Stimulated activated CD4-positive, alpha-beta T cell treated with anti-CD3 and anti-CD28 coated beads, Interleukin-12 subunit alpha, Interleukin-12 subunit beta, amount 100 ng/mL, for 4 hours (primary cell): ENCODE measurements at regions not wholly inside any gene's neighbourhood (a gene's known extent, or its start where the extent isn't known, plus 50 kb on each side); places are given as distances from the start of the nearest gene placed in this dataset.

Experiments
- DNase-seq: peaks from one replicate; pipeline ENCODE4 v3.0.0-alpha.2; 2020

DNA sequence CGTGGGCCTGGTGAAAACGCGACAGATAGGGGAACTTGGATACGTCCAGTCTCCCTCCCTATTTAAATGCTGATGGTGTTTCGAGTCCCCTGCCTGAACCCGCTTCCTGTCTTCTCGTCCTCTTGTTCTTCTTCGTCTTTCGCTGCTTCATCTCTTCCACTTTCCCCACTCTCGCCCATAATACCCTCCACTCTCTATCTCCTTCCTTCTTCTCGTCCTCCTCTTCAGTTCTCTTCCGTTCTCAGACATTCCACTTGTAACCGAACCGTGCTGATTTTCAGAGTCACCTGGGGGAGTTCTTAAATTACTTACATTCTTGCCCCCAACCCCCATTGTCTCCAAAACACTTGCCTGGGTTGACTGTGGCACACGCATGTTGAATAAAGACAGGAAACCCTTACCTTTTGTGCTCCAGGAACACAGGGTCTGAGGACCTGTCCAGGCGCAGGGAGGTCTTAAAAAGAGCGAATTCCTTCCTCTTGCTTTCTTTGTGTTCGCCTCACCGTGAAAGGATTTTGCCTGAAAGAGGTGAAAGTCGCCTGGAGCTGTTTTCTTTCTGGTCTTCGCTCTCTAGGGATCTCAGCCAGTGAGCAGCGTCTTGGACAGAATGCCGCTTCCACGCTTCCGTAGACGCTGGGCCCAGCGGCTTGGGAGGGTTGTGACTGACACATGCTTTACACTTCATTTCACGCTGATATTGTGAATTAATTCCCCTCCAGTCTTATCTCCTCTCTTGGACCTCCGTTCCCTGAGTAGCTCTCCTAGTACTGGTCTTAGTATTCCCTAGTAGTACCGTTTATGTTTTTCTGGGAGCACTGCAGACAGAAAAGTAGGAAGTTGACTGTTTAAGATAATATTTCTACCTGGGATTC is 184.0 kb downstream of the GPX5 start:
- no peak for DNase-seq

DNA sequence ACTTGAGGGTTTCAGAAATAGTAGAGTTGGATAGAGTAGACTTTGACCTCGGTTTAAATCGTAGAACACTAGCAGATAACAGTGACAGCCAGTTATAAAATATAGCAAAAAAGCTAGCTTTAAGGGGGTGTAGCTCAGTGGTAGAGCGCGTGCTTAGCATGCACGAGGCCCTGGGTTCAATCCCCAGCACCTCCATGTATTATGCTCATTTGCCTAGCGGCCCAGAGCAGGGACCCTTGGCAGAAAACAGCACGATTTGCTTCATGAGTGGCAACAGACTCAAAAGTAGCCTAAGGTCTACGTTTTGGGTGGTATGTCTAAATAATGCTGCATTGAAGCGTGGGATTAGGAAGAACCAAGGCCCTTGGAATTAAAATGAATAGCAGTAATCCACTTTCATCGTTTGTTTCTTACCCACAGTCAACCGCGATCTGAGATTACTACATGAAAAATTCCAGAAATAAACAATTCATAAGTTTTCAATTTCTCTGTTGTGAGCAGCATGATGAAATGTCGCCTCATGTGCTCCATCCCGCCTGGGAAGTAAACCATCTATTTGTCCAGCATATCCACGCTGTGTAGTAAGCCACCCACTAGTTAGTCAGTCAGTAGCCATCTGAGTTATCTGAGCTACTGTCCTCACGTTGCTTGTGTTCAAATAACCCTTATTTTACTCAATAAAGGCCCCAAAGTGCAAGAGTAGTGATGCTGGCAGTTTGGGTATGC is 184.9 kb downstream of the GPX5 start:
- DNase-seq: no peak

DNA sequence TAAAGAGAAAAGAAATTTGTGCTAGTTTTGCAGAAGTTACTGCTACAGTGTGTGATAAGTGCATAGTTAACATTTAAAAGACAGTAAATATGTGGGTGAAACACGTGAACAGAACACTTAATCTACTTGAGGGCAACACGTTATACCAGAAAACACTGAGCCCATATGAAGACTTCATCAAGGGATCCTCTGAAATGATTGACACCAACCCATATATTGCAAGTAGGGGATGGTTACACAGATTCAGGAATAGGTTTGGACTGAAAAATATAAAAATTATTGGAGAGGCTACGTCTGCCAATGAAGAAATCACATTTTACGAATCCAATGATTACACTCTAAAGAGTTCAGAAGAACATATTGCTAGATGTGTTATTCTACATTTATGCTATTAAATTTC is 185.6 kb downstream of the GPX5 start:
- no peak for DNase-seq

DNA sequence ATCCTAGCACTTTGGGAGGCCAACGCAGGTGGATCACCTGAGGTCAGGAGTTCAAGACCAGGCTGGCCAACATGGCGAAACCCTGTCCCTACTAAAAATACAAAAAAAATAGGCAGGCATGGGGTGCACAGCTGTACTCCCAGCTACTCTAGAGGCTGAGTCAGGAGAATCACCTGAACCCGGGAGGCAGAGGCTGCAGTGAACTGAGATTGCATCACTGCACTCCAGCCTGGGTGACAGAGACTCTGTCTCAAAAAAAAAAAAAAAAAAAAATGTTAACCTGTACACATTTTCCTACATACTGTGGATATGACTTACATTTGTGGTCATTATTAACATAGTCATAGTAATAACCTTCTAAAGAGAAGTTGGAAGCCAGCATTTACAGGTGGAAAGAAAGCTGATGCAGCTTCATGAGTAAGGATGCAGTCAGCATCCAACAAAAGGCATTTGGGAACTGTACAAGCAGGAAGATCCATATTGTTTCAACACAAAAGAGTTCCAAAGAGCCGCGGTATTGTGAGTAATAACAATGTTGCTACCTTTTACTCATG is 186.2 kb downstream of the GPX5 start:
- no peak for DNase-seq

DNA sequence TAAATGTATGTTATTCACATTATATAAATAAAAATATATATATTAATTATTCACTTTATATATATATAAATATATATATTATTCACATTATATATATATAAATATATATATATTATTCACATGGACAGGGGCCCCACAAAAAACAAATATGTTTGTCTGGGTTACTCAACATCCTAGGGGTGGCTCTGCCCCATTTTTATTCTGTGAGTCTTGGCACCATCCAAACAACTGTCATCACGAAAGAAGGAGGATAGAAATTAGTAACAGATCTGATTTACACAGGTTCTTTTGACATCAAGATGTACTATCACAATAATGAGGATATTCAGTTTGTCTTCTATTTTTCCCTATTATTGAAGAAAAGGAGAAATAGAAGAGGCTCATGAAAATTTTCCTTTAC is 187.3 kb downstream of the GPX5 start:
- no peak for DNase-seq

DNA sequence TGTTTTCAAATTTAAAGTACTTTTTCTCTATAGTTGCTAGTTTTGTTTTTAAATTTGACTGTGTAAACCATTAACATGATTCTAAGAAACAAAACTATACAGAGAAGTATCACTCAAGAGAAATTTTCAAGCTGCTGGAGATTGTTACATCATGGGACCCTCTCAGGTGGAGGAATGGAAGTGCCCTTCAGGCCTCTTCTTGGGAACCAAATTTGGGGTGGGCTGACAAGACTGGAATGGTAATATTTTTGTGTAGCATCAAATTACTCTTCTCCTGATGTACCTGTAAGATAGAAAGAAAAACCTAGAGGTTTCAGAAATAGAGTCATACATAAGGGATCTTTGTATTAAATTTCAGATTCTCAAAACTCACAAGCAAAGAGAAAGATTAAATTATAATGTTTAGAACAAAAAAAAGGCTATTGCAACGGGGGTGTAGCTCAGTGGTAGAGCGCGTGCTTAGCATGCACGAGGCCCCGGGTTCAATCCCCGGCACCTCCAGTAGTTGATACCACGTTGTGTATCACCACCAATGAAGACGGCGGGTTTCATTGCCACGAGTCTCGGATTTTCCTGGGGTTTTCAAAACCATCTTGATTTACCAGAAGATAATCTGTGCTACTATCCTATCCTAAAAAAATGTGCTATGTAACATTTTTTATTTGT is 193.7 kb downstream of the GPX5 start:
- no peak for DNase-seq

DNA sequence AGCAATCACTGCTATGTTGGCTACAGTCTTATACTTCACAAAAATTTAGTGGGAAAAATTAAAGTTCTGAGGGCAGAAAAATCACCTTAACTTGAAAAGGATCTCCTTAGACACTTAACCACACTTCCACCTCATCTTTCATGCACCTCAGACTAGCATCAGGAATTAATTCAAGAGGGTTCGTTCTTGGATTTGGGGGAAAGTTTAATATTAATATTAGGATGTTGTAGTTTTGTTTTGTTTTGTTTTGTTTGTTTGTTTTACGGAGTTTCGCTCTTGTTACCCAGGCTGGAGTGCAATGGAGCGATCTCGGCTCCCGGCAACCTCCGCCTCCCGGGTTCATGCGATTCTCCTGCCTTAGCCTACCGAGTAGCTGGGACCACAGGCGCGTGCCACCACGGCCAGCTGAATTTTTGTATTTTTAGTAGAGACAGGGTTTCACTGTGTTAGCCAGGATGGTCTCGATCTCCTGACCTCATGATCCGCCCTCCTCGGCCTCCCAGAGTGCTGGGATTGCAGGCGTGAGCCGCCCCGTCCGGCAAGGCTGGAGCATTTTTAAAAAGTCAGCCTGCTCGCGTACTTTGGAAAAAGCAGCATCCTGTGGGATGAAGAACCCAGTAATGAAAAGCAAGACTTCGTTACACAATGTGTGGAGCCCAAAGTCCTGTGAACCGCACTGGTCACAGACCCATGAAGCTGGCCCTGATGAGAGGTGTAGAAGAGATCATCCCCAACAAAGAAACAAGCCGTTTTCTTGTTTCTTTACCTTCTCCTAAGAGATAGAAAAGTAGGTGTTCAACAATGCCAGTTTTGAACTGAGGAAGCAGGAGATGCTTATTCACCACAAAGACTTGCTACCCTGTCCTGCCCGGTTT is 194.9 kb downstream of the GPX5 start:
- no peak for DNase-seq

DNA sequence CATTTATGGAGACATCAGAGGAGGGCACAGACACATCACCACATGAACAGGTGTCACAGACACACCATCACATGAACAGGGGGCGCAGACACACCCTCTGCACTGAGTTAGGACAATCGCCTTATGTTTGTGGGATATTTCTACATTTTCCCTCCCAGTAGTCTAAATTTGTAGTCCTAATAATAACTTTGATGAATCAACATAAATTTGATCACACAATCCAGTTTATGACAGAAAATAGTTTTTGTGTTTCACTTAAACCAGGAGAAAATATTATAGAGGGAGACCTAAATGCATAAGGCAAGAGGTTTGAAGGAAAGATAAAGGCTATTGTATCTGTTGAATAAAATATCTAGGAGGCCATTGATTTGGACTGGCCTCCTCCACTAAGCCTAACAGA is 195.7 kb downstream of the GPX5 start:
- no peak for DNase-seq

DNA sequence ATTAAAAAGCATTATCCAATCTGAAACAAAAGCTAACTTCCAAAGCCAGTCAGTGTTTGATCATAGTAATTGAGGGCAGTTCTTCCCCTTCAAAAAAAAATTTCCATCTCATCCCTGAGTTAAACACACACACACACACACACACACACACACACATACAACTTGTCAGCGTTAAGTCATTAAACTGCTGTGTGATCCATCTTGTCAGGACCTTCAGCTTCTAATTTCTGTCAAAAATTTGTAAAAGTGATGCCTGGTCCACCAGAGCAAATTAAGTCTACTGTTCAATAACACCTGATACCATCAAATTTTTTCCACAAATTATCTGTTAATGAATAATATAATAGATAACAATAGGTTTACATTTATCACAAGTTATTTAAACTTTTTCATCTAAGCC is 198.7 kb downstream of the GPX5 start:
- DNase-seq: no peak

DNA sequence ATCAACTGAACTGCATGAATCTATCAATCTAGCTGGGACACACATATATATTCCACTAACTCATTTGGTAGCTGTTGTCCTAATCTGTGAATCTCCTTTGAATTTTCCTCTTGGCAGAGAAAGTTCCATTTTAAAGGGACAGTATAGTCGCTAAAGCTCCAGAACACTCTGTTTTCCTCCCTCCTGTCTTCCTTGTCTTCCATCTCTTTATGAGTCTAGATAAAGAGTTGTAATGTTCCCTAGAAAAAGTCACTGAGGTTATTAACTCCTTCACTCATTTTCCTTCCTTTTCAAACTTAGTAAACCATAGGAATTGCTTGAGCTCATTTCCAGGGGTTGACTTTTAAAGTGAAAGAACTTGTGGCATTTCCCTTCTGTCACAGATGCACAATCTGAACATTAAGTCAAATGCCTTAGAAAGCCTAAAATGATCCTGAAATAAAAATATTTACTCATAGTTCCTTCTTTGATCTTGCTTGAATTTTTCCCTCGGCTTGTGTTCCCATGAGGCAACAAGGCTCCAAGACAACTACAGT is 198.4 kb downstream of the TRIM27 start:
- DNase-seq: no peak

DNA sequence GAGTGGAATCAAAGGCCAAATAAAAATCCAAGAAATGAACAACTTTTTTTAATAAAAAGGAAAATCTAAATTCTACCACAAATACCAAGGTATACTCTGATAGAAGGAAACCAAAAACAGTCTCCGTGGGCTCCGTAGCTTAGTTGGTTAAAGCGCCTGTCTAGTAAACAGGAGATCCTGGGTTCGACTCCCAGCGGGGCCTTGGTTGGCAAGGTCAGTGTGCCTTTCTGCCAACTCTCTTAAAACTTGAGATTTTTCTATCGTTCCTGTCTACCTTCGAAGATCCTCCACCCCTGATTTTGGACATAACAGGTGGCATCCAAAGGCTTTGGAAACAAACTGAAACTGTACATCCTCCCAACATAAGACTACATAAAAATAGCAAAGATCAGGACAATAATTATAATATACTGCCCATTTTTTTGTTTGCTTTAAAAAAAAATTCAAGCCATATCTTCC is 197.9 kb downstream of the TRIM27 start:
- DNase-seq: no peak

DNA sequence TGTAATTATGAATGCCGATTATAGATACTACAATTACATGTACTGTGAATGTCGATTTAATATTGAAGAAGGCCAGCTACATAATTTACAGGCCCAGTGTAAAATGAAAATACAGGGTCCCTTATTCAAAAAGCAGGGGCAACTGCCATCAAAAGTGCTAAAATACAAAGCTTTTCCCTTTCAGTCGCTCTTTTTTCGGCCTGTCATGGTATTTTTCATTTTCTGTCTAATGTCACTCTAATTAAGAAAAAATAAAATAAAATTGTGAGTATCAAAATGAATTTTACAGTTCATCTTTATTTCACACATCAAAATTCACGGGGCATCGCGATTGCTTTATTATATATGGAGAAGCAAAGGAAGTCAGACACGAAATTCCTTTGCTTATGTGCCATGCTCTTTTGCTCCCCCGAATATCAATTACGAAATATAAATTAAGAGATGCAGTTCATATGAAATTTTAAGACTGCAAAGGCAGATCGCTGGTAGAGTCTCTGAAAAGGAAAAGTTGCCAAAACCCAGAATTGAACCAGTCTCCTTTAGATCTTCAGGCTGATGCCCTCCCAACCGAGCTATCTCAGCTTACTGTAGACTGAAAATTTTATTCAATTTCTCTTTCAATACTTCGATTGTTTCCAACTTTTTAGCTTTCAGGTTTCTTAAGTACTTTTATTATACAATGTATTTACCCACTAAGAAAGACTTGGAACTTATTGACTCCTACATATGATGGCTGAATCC is 197.0 kb downstream of the TRIM27 start:
- DNase-seq: no peak

DNA sequence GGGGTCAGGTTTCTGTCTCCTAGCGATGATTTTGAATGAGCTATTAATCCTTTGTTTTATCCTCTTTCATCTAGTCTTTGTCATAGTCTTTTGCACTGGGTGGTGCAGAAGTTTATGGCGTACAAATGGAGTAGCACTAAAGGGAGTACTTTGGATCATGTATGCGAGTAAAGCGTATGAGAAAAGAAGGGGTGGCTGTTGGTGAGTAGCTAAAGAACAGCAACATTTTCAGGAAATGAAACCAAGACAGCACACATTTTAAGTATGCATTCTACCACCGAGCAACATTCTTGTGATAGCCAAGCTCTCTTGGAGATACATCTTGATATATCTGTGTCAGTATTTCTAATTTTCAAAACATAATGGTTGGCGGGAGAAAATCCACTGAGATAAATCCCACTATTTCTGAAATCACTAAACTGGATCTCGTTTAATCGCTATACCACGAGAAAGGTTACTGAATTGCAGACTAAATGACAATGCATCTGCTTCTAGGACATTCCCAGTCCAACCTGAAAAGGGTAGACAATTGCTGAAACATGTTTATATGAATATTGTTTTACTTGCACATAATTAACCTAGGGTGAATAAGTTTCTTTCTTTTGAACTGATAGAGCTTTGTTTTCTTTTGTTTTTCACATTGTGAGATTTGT is 196.1 kb downstream of the TRIM27 start:
- no peak for DNase-seq

DNA sequence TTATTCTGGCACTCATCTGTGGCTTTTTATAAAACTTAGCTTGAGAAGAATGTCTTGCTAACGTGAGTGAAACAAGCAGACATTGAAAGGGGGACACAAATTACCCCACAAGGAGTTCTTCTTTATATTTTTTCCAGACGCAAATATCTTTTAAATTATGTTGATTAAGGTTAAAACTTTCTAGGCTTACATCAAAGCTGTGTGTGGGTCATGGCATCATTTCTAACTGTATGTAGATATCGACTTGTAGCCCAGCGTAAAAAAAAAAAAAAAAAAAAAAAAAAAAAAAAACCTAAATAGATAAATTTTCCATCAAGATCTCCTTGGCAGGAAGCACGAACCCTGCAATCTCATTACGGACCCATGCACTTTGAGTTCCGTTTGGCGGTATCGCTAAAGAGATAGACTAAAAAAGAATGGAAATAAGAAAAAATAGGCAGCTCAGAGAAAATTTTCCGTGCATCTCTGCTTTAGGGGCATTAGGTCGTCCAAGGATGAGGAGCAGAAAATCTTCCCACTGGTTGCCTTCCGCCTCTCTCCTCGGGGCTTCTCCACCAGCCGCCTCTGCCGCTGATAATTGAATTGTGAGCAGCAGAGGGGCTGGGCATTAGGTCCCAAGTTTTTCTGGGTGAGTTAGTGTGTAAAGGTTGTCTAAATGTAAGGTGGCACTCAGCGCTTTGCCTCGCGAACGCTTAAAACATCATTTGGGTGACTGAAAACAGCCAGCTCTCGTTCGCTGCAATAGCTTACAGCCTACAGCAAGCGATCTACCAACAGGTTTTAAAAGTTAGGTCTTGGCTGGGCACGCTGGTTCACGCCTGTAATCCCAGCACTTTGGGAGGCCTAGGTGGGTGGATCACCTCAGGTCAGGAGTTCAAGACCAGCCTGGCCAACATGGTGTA is 194.0 kb downstream of the TRIM27 start:
- no peak for DNase-seq

DNA sequence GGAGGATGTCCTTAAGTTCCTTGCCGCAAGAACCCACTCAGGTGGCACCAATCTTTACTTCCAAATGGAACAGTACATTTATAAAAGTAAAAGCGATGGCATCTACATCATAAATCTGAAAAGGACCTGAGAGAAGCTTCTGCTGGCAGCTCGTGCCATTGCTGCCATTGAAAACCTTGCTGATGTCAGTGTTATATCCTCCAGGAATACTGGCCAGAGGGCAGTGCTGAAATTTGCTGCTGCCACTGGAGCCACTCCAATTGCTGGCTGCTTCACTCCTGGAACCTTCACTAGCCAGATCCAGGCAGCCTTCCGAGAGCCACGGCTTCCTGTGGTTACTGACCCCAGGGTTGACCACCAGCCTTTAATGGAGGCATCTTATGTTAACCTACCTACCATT is 191.7 kb downstream of the TRIM27 start:
- no peak for DNase-seq

DNA sequence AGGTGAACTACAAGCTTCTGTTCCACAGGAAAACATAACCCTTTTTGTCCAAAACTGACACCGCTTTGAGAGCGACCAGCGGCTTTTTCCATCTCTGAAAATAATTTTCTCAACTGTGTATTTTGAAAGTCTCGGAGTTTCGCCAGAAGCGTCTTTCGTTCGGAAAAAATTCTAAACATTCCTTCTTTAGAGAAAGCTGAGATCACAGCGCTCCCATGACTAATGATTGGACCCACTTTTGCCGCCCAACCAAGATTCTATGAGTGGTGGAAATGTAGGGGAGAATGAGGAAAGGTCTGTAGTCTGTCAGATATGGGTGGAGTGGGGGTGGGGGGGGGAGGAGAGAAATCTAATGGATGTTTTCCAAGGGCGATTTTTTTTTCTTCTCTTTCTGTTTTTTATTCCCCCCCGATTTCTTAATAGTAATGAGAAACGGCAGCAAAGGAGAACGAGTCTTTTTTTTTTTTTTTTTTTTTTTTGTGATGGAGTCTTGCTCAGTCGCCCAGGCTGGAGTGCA is 189.3 kb downstream of the TRIM27 start:
- DNase-seq: no peak

DNA sequence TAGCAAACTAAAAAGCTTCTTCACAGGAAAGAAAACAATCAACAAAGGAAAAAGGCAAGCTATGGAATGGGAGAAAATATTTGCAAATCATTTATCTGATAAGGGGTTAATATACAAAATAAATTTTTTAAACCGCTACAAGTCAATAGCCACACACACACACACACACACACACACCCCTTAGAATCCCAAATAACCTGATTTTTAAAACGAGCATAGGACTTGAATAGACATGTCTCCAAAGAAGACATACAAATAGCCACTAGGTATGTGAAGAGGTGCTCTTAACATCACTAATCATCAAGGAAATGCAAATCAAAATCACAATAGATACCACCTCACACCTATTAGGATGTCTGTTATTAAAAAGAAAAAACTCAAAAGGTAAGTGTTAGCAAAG is 187.7 kb downstream of the TRIM27 start:
- DNase-seq: no peak

DNA sequence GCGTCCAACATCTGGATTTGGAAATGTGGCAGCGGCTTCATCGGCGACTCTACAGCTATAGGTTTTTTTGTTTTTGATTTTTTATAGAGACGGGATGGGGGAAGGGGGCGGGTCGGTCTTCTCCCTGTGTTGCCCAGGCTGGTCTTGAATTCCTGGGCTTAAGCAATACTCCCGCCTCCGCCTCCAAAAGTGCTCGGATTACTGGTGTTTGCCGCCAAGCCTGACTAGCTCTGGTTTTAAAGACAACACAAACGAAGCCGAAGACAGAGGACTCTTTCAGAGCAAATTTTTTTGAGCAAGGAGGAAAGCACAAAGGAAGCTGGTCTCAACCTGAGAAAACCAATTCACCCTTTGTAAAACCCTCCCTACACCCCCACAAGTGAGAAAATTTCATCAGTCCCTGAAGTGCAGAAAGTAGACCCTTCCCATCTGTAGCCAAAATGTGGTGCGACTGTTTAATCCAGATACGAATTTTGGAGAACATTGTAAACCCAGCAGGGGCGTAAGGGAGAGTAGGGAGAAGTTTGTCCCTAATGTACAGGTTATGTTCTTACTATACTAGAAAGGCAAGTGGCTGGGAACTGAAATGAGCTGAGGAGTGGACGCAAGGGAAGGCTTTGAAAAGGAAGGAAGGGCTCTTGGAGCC is 185.9 kb downstream of the TRIM27 start:
- DNase-seq: no peak

DNA sequence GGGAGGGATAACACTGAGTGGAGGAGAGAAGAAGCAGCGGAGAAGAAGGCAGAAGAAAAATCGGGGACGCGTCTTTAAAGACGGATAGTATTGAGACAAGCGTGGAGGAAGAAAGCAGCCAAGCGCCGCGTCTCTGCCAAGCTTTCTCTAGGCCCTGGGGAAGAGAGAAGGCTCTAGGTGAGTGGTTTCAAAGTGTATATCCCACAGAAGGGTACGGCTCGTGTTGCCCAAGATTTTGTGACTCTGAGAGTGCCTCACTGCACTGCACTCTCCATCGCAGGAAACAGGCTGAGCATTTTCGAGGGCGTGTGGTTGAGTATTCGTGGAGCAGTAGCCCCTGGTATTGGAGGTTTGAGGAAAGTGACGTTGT is 185.4 kb downstream of the TRIM27 start:
- DNase-seq: no peak
